ENCODE measurements at regions not wholly inside any gene's neighbourhood (a gene's known extent, or its start where the extent isn't known, plus 50 kb on each side); places are given as distances from the start of the nearest gene placed in this dataset.

GRCh38 chr13:109910194-109910593, 123.8 kb upstream of the IRS2 start:
- no peak for DNase-seq (ENCODE audit: low read depth, low spot score)
- H3K27me3 ChIP-seq (ENCODE audit: control insufficient read depth, insufficient read depth, low read length): no peaks in the 10 kb centered on the region
- no TSS peak for BruUV-seq (replicated peaks)
- H3K36me3 ChIP-seq (ENCODE audit: control insufficient read depth, insufficient read depth, low read length): no peaks in the 10 kb centered on the region
- POLR2A ChIA-PET: no interaction called here
- no peak for ATAC-seq
- in situ Hi-C loops (cut with HindIII; ENCODE audit: low pct_unique_long_range_greater_than_20kb, low sequenced_read_pairs) (no loop called here), intact Hi-C loops (cut with micrococcal nuclease; ENCODE audit: unreplicated experiment) (no loop called here)
- H3K9me3 ChIP-seq (ENCODE audit: control insufficient read depth, insufficient read depth, low read depth, low read length): no peaks in the 10 kb centered on the region
- no peaks in the 10 kb centered on the region for H3K4me1 ChIP-seq (ENCODE audit: control insufficient read depth, insufficient read depth, low read length)
- TF ChIP-seq CTCF (IDR thresholded peaks at IDR 0.05) (no peak), SIN3A (IDR thresholded peaks at IDR 0.05; ENCODE audit: borderline replicate concordance, insufficient read depth, low read depth, low read length) (no peak), REST (IDR thresholded peaks at IDR 0.05; ENCODE audit: insufficient read depth in 1 of 2, low read depth in 2 of 2, low read length in 1 of 2) (no peak)
- H3K4me3 ChIP-seq (ENCODE audit: low read depth in 2 of 2, low read length in 2 of 2): no peak overlapping the region
- no peak overlapping the region for H3K27ac ChIP-seq (ENCODE audit: low read length)
- CTCF ChIA-PET: no interaction called here

- no peaks in the 10 kb centered on the region for H3K4me1 ChIP-seq (ENCODE audit: control insufficient read depth, insufficient read depth, low read length)
- in situ Hi-C loops (cut with HindIII; ENCODE audit: low pct_unique_long_range_greater_than_20kb, low sequenced_read_pairs): no loop called here
- no peak overlapping the region for H3K27ac ChIP-seq (ENCODE audit: low read length)
- ChIA-PET CTCF (no interaction called here), POLR2A (no interaction called here)
- intact Hi-C loops (cut with micrococcal nuclease; ENCODE audit: unreplicated experiment): no loop called here
- no peaks in the 10 kb centered on the region for H3K36me3 ChIP-seq (ENCODE audit: control insufficient read depth, insufficient read depth, low read length)
- no peak for ATAC-seq
- BruUV-seq (replicated peaks): no TSS peak
- H3K4me3 ChIP-seq (ENCODE audit: low read depth in 2 of 2, low read length in 2 of 2): no peak overlapping the region
- no peaks in the 10 kb centered on the region for H3K9me3 ChIP-seq (ENCODE audit: control insufficient read depth, insufficient read depth, low read depth, low read length)
- no peak for DNase-seq (ENCODE audit: low read depth, low spot score)
- H3K27me3 ChIP-seq (ENCODE audit: control insufficient read depth, insufficient read depth, low read length): no peaks in the 10 kb centered on the region
- TF ChIP-seq TCF7L2 (IDR thresholded peaks at IDR 0.05; ENCODE audit: low read depth, low read length) (no peak), REST (IDR thresholded peaks at IDR 0.05; ENCODE audit: insufficient read depth in 1 of 2, low read depth in 2 of 2, low read length in 1 of 2) (no peak), POLR2AphosphoS5 (IDR thresholded peaks at IDR 0.05; ENCODE audit: low read depth, low read length) (no peak), SIN3A (IDR thresholded peaks at IDR 0.05; ENCODE audit: borderline replicate concordance, insufficient read depth, low read depth, low read length) (no peak), CTCF (IDR thresholded peaks at IDR 0.05) (no peak)
Observed at GRCh38 chr13:109906976-109907375, 120.6 kb upstream of the IRS2 start.
